HepG2 (cell line): ENCODE measurements at regions not wholly inside any gene's neighbourhood (a gene's known extent, or its start where the extent isn't known, plus 50 kb on each side); places are given as distances from the start of the nearest gene placed in this dataset.

Source experiments
- ATAC-seq: fragments of 200-7000 bp; cut with Tn5 transposase; 3 replicates; pipeline ENCODE4 v1.9.1; 2020; ENCODE audit warnings: mild to moderate bottlenecking, moderate library complexity
- BruUV-seq: library from RNA; stranded (reverse); fragments of 400-500 nt; replicated peaks from 2 replicates; lab custom pipeline; 2021; lab: Mats Ljungman, UMichigan
- CTCF ChIA-PET: fragments of 300-600 bp; formaldehyde crosslinking; extraction: SDS; loops from one replicate; lab custom pipeline; 2021; ENCODE audit warnings: low total read pairs, inconsistent platforms, low intra/inter-chr PET ratio; lab: Yijun Ruan, JAX
- POLR2A ChIA-PET: fragments of 350-600 bp; sonication (Branson Sonifier 250); formaldehyde crosslinking; loops from one replicate; lab custom pipeline; 2020; ENCODE audit warnings: antibody characterized with exemption, inconsistent platforms; lab: Yijun Ruan, JAX
- DNase-seq: peaks from one replicate; pipeline ENCODE4 v3.0.0-alpha.2; 2015; ENCODE audit warnings: low spot score
- FAIRE-seq: peaks from 3 replicates; lab custom pipeline; 2011; peaks lifted over from hg19 to GRCh38; lab: Jason Lieb, UNC
- H2AFZ ChIP-seq: one replicate; pipeline ENCODE4 v1.6.1; 2011; ENCODE audit warnings: low read length, inconsistent platforms
- H3K27ac ChIP-seq: fragments of 300-600 bp; 3 replicates; pipeline ENCODE4 v1.8.0; 2011; ENCODE audit warnings: mixed run types, mild to moderate bottlenecking, mixed read lengths, low read length, inconsistent platforms; ENCODE audit not compliant: insufficient read depth; ENCODE audit errors: extremely low read length
- H3K27me3 ChIP-seq, 2 experiments: fragments of 200-600 bp in 1 of 2; 2 replicates in 1 of 2; 3 replicates in 1 of 2; pipeline versions ENCODE4 v1.6.0 to v1.8.0; 2011; ENCODE audit warnings: low read length in 2 of 2, mild to moderate bottlenecking in 2 of 2, moderate library complexity in 2 of 2, inconsistent platforms in 1 of 2; ENCODE audit not compliant: insufficient read depth in 2 of 2, control insufficient read depth in 1 of 2
- H3K36me3 ChIP-seq, 2 experiments: fragments of 200-600 bp in 1 of 2; replicated peaks in 1 of 2; 2 replicates in 1 of 2; 3 replicates in 1 of 2; pipeline versions ENCODE4 v1.5.1 to v1.8.0; 2011; ENCODE audit warnings: low read length in 2 of 2, inconsistent platforms in 1 of 2; ENCODE audit not compliant: insufficient read depth in 2 of 2, control insufficient read depth in 1 of 2
- H3K4me1 ChIP-seq: 2 replicates; pipeline ENCODE4 v1.5.1; 2012; ENCODE audit warnings: low read length, inconsistent platforms; ENCODE audit not compliant: insufficient read depth
- H3K4me2 ChIP-seq: 2 replicates; pipeline ENCODE4 v1.6.0; 2011; ENCODE audit warnings: low read depth, low read length, inconsistent platforms
- H3K4me3 ChIP-seq, 3 experiments: fragments of 200-600 bp in 1 of 3; sonication (generic), shearing (Covaris generic) in 1 of 3; replicated peaks in 1 of 3; 2 replicates each; pipeline ENCODE4 v1.5.1; 2011 to 2016; ENCODE audit warnings: low read length in 3 of 3, inconsistent platforms in 2 of 3, low read depth in 2 of 3, mild to moderate bottlenecking in 2 of 3, control low read depth in 1 of 3, mixed read lengths in 1 of 3; ENCODE audit not compliant: insufficient read depth in 1 of 3
- H3K79me2 ChIP-seq: one replicate; pipeline ENCODE4 v1.6.1; 2011; ENCODE audit warnings: low read length, inconsistent platforms; ENCODE audit not compliant: insufficient read depth
- H3K9ac ChIP-seq: 2 replicates; pipeline ENCODE4 v1.6.0; 2011; ENCODE audit warnings: mild to moderate bottlenecking, low read depth, low read length, inconsistent platforms; ENCODE audit not compliant: insufficient read depth
- H3K9me3 ChIP-seq: 2 replicates; pipeline ENCODE4 v1.5.1; 2012; ENCODE audit warnings: mild to moderate bottlenecking, low read length
- H4K20me1 ChIP-seq: 2 replicates; pipeline ENCODE4 v1.6.0; 2011; ENCODE audit warnings: inconsistent platforms, mild to moderate bottlenecking, low read length, moderate library complexity; ENCODE audit not compliant: insufficient read depth
- GABPA ChIP-seq, 2 experiments: IDR thresholded peaks; 2 replicates each; pipeline ENCODE4 v1.6.1; 2011 to 2016; ENCODE audit warnings: low read depth in 2 of 2, low read length in 1 of 2, missing biosample characterization in 1 of 2, missing genetic modification characterization in 1 of 2
- HIC2 ChIP-seq: sonication (generic); formaldehyde crosslinking; IDR thresholded peaks from 2 replicates; pipeline ENCODE4 v1.9.0; 2022; ENCODE audit warnings: low read depth, missing genetic modification reagents
- MAFK ChIP-seq, 2 experiments: IDR thresholded peaks in 1 of 2; conservative IDR thresholded peaks in 1 of 2; 2 replicates each; pipeline ENCODE4 v1.6.1; 2011; ENCODE audit warnings: improper control_type of control experiment in 2 of 2, low read length in 2 of 2
- RXRB ChIP-seq: IDR thresholded peaks from 2 replicates; pipeline ENCODE4 v1.6.1; 2016; ENCODE audit warnings: borderline replicate concordance, missing genetic modification reagents, missing compliant biosample characterization
- SRF ChIP-seq: IDR thresholded peaks from 2 replicates; pipeline ENCODE4 v1.6.1; 2011; ENCODE audit warnings: mild to moderate bottlenecking, low read depth, low read length, moderate library complexity
- ZNF451 ChIP-seq: sonication (generic); formaldehyde crosslinking; IDR thresholded peaks from 2 replicates; pipeline ENCODE4 v1.5.0; 2020; ENCODE audit warnings: mild to moderate bottlenecking, missing genetic modification reagents
- ZNF83 ChIP-seq: sonication (generic); formaldehyde crosslinking; IDR thresholded peaks from 2 replicates; pipeline ENCODE4 v1.4.0; 2020; ENCODE audit warnings: missing genetic modification reagents, mild to moderate bottlenecking, borderline replicate concordance
- ZSCAN9 ChIP-seq: IDR thresholded peaks from 2 replicates; pipeline ENCODE4 v1.6.1; 2016; ENCODE audit warnings: borderline replicate concordance
- WGBS: methylation state at CpG from one replicate; pipeline ENCODE4 v1.1.6; 2017; ENCODE audit warnings: low lambda C conversion rate; 5-methylcytosine and 5-hydroxymethylcytosine counted together
- in situ Hi-C: cut with HindIII; loops from 2 replicates; pipeline ENCODE4 v1.10.0; 2017; ENCODE audit warnings: low pct_unique_long_range_greater_than_20kb; ENCODE audit not compliant: extremely low pct_ligation_motif_present
- intact Hi-C: fragments of 100-400 bp; cut with micrococcal nuclease; formaldehyde crosslinking; loops from one replicate; pipeline ENCODE4 v1.10.0; 2022; ENCODE audit not compliant: unreplicated experiment

GRCh38 chr3:65030014-65030627, 342.3 kb upstream of the ADAMTS9 start:
- Histone ChIP-seq H3K4me3 (no peak overlapping the region), H3K27me3 (no peaks in the 10 kb centered on the region), H3K9me3 (no peaks in the 10 kb centered on the region), H3K36me3 (no peaks in the 10 kb centered on the region), H3K79me2 (no peaks in the 10 kb centered on the region), H3K9ac (no peak overlapping the region), H3K4me2 (no peak overlapping the region), H4K20me1 (no peaks in the 10 kb centered on the region), H3K27ac (no peak overlapping the region), H3K4me1 (no peaks in the 10 kb centered on the region), H2AFZ (no peak overlapping the region)
- BruUV-seq = no TSS peak
- WGBS = 22% methylated on average over 4 of the region's 4 CpGs
- no peak for TF ChIP-seq ZNF451 (CRISPR knock-in tag)
- 0 out of 4 replicates have a peak, but pooled peaks of 1 of the 2 experiments have one; percentile 13 for TF ChIP-seq MAFK (conservative IDR thresholded peaks at IDR 0.05 in 1 of 2, IDR thresholded peaks at IDR 0.05 in 1 of 2; ENCODE audit: low read length in 2 of 2)
- intact Hi-C loops (no loop called here), in situ Hi-C loops (no loop called here)
- DNase-seq (no peak), ATAC-seq (no peak), FAIRE-seq (no peak)
- CTCF ChIA-PET = no interaction called here
- POLR2A ChIA-PET = no interaction called here

GRCh38 chr3:65029130-65029529, 341.3 kb upstream of the ADAMTS9 start:
- Histone ChIP-seq H4K20me1 (no peaks in the 10 kb centered on the region), H3K9ac (no peak overlapping the region), H3K36me3 (no peaks in the 10 kb centered on the region), H2AFZ (no peak overlapping the region), H3K27me3 (no peaks in the 10 kb centered on the region), H3K4me2 (no peak overlapping the region), H3K4me1 (no peaks in the 10 kb centered on the region), H3K9me3 (no peaks in the 10 kb centered on the region), H3K79me2 (no peaks in the 10 kb centered on the region), H3K4me3 (no peak overlapping the region), H3K27ac (no peak overlapping the region)
- WGBS = 22% methylated on average over 2 of the region's 2 CpGs
- FAIRE-seq = no peak
- ATAC-seq = no peak
- no peak for TF ChIP-seq SRF
- TF ChIP-seq ZNF83 (CRISPR knock-in tag) = no peak
- no peak for TF ChIP-seq GABPA (IDR thresholded peaks at IDR 0.05; ENCODE audit: low read depth, low read length)
- no peak for TF ChIP-seq GABPA (CRISPR knock-in tag; IDR thresholded peaks at IDR 0.05; ENCODE audit: low read depth)
- TF ChIP-seq RXRB (CRISPR knock-in tag) = no peak
- no peak for TF ChIP-seq HIC2 (CRISPR knock-in tag)
- TF ChIP-seq ZSCAN9 (CRISPR knock-in tag) = no peak
- BruUV-seq = no TSS peak
- intact Hi-C loops (no loop called here), in situ Hi-C loops (no loop called here)
- ChIA-PET POLR2A (no interaction called here), CTCF (no interaction called here)
- DNase-seq = no peak
